ENCODE measurements at regions not wholly inside any gene's neighbourhood (a gene's known extent, or its start where the extent isn't known, plus 50 kb on each side); places are given as distances from the start of the nearest gene placed in this dataset.

GRCh38 chr2:48145845-48146452 lies 168.5 kb upstream of the FOXN2 start:
- DNase-seq: no peak

DNA sequence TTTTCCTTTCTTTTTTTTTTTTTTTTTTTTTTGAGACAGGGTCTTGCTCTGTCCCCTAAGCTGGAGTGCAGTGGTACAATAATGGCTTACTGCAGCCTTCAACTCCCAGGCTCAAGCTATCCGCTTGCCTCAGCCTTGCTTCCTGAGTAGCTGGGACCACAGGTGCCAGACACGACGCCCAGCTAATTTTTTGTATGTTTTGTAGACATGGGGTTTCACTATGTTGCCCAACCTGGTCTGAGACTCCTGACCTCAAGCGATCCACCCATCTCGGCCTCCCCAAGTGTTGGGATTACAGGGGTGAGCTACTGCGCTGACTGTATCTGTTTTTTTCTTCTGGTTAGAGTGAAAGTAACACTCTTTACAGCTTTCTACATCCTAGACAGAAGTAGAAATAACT lies 167.9 kb upstream of the FOXN2 start:
- no peak for DNase-seq

GRCh38 chr2:48147719-48148118 lies 166.8 kb upstream of the FOXN2 start:
- DNase-seq: no peak

- no peak for DNase-seq
These were observed 165.5 kb upstream of the FOXN2 start for GRCh38 chr2:48148841-48149430.

DNA sequence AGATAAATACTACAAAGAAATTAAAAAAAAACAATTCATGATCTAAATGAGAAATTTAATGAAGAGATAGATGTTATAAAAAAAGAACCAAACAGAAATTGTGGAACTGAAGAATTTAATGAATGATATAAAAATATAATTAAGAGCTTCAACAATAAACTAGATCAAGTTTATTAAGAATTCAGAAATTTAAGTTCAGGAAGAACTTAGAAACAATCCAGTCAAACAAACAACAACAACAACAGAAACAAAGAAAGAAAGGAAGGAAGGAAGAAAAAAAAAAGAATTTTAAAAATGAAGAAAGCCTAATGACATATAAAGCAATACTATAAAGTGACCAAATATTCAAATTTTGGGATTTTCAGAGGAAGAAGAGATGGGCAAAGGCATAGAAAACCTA lies 157.3 kb upstream of the FOXN2 start:
- no peak for DNase-seq

GRCh38 chr2:48161628-48162027 lies 152.9 kb upstream of the FOXN2 start:
- no peak for DNase-seq

- DNase-seq: no peak
These were observed 151.7 kb upstream of the FOXN2 start for GRCh38 chr2:48162742-48163141.

- no peak for DNase-seq
These were observed 149.3 kb upstream of the FOXN2 start for GRCh38 chr2:48165070-48165753.

GRCh38 chr2:48169141-48169592 lies 145.3 kb upstream of the FOXN2 start:
- peak; percentile 41 to 45 for DNase-seq

GRCh38 chr2:48170281-48170680 lies 144.2 kb upstream of the FOXN2 start:
- no peak for DNase-seq

- no peak for DNase-seq
These were observed 141.3 kb upstream of the FOXN2 start for GRCh38 chr2:48173141-48173540.

GRCh38 chr2:48174503-48174902 lies 140.0 kb upstream of the FOXN2 start:
- DNase-seq: no peak

- DNase-seq: no peak
These were observed 139.2 kb upstream of the FOXN2 start for GRCh38 chr2:48175254-48175653.

DNA sequence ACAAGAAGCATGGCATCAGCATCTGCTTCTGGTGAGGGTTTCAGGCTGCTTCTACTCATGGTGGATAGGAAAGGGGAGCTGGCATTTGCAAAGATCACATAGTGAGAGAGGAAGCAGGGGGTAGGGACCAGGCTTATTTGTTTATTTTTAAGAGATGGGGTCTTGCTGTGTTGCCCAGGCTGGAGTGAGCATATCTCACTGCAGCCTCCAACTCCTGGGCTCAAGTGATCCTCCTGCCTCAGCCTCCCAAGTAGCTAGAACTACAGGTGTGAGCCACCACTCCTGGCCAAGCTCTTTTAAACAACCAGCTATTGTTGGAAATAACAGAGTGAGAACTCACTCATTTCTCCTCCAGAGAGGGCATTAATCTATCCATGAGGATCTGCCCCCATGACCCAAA lies 138.8 kb upstream of the FOXN2 start:
- DNase-seq: no peak

DNA sequence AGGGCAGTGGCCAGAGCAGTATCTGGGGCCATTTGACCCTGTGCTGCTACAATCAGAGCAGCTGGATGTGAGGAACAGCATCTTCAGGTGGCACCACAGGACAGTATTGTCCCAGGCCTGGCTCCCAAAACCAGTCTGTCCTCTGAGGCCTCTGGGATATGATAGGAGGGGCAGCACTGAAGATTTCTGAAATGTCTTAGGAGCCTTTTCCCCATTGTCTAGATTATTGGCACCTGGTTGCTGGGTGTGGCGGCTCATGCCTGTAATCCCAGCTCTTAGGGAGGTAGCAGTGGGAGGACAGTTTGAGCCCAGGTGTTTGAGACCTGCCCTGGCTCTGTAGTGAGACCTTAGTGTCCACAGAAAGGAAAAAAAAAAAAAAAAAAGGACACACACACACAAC lies 137.6 kb upstream of the FOXN2 start:
- no peak for DNase-seq

- DNase-seq: no peak
These were observed 135.9 kb upstream of the FOXN2 start for GRCh38 chr2:48178611-48179010.

- DNase-seq: no peak
These were observed 133.9 kb upstream of the FOXN2 start for GRCh38 chr2:48180557-48180956.

DNA sequence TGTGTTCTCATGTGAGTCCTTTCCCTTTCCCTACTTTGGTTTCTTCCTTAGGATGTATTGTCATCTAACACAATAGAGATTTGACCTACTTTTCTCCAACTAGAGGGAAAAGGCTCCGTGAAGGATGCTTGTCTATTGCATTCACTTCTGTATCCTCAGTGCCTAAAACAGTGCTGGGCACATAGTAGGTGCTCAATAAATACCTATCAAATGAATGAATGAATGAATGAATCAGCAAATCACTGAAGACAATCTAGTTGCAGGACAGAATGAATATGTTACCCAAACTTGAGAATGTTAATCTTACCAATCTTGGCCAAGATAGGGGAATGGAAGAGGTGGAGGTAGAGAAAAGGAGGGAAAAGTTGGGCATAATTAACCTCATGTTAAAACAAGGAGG lies 131.2 kb upstream of the FOXN2 start:
- DNase-seq: no peak

GRCh38 chr2:48183991-48184390 lies 130.5 kb upstream of the FOXN2 start:
- no peak for DNase-seq

GRCh38 chr2:48187503-48187902 lies 127.0 kb upstream of the FOXN2 start:
- DNase-seq: no peak

GRCh38 chr2:48189552-48190228 lies 124.8 kb upstream of the FOXN2 start:
- DNase-seq: no peak

GRCh38 chr2:48190230-48190629 lies 124.3 kb upstream of the FOXN2 start:
- DNase-seq: no peak

GRCh38 chr2:48194641-48195040 lies 119.8 kb upstream of the FOXN2 start:
- DNase-seq: no peak

- DNase-seq: no peak
These were observed 119.3 kb upstream of the FOXN2 start for GRCh38 chr2:48195169-48195568.
